PC-9 (cell line): ENCODE measurements at regions not wholly inside any gene's neighbourhood (a gene's known extent, or its start where the extent isn't known, plus 50 kb on each side); places are given as distances from the start of the nearest gene placed in this dataset.

Experiments
- BruUV-seq: library from RNA; stranded (reverse); fragments of 400-500 nt; replicated peaks from 2 replicates; lab custom pipeline; 2021; lab: Mats Ljungman, UMichigan
- CTCF ChIA-PET: fragments of 300-600 bp; sonication (Branson Sonifier 250); formaldehyde crosslinking; loops from one replicate; lab custom pipeline; 2022; ENCODE audit warnings: antibody characterized with exemption; lab: Charles Lee
- POLR2A ChIA-PET: fragments of 300-600 bp; sonication (Branson Sonifier 250); formaldehyde crosslinking; loops from one replicate; lab custom pipeline; 2022; ENCODE audit warnings: antibody characterized with exemption; ENCODE audit not compliant: unreplicated experiment; lab: Charles Lee
- DNase-seq, 2 experiments: peaks; one replicate each; pipeline versions ENCODE4 v3.0.0 to v3.0.0-alpha.2; 2015 to 2022; ENCODE audit warnings: mixed read lengths in 1 of 2
- H2AFZ ChIP-seq: fragments of 200-600 bp; sonication (generic); 2 replicates; pipeline ENCODE4 v1.8.1; 2017; ENCODE audit warnings: antibody characterized with exemption
- H3F3A ChIP-seq: fragments of 200-600 bp; sonication (generic); 2 replicates; pipeline ENCODE4 v1.8.1; 2017; ENCODE audit warnings: antibody characterized with exemption, mild to moderate bottlenecking, low read depth; ENCODE audit not compliant: insufficient read depth
- H3K27ac ChIP-seq: fragments of 200-600 bp; sonication (generic); 2 replicates; pipeline ENCODE4 v1.6.1; 2016; ENCODE audit warnings: mixed run types
- H3K27me3 ChIP-seq: fragments of 200-600 bp; sonication (generic); 2 replicates; pipeline ENCODE4 v1.6.1; 2016; ENCODE audit warnings: low read depth, mixed run types; ENCODE audit not compliant: insufficient read depth
- H3K36me3 ChIP-seq: fragments of 200-600 bp; sonication (generic); 2 replicates; pipeline ENCODE4 v1.6.1; 2016; ENCODE audit warnings: low read depth, mixed run types
- H3K4me1 ChIP-seq: fragments of 200-600 bp; sonication (generic); replicated peaks from 2 replicates; pipeline ENCODE4 v1.6.1; 2016; ENCODE audit warnings: mixed run types; ENCODE audit not compliant: insufficient read depth
- H3K4me2 ChIP-seq: fragments of 200-600 bp; sonication (generic); 2 replicates; pipeline ENCODE4 v1.6.1; 2017; ENCODE audit warnings: mixed run types
- H3K4me3 ChIP-seq: fragments of 200-600 bp; sonication (generic); 2 replicates; pipeline ENCODE4 v1.6.1; 2016; ENCODE audit warnings: mixed run types
- H3K79me2 ChIP-seq: fragments of 200-600 bp; sonication (generic); 2 replicates; pipeline ENCODE4 v1.6.1; 2017; ENCODE audit warnings: low read depth, mixed run types
- H3K9me2 ChIP-seq: fragments of 200-600 bp; sonication (generic); 2 replicates; pipeline ENCODE4 v1.8.1; 2017; ENCODE audit warnings: mild to moderate bottlenecking; ENCODE audit not compliant: insufficient read depth
- H3K9me3 ChIP-seq: fragments of 200-600 bp; sonication (generic); 2 replicates; pipeline ENCODE4 v1.8.1; 2016; ENCODE audit warnings: low read depth; ENCODE audit not compliant: insufficient read depth
- H4K20me1 ChIP-seq: fragments of 200-600 bp; sonication (generic); 2 replicates; pipeline ENCODE4 v1.8.1; 2017; ENCODE audit not compliant: insufficient read depth
- EZH2 ChIP-seq: fragments of 200-600 bp; sonication (generic); IDR thresholded peaks from 2 replicates; pipeline ENCODE4 v1.8.0; 2017; ENCODE audit warnings: antibody characterized with exemption, low read depth
- intact Hi-C: fragments of 100-400 bp; cut with micrococcal nuclease; formaldehyde crosslinking; loops from one replicate; pipeline ENCODE4 v1.10.0; 2022; ENCODE audit not compliant: unreplicated experiment
- TF ChIP-seq, protein P1 (sequence below): fragments of 200-600 bp; sonication (generic); conservative IDR thresholded peaks from 2 replicates; pipeline ENCODE4 v1.6.1; 2017; ENCODE audit warnings: mixed run types, antibody characterized with exemption, mild to moderate bottlenecking, moderate library complexity

DNA sequence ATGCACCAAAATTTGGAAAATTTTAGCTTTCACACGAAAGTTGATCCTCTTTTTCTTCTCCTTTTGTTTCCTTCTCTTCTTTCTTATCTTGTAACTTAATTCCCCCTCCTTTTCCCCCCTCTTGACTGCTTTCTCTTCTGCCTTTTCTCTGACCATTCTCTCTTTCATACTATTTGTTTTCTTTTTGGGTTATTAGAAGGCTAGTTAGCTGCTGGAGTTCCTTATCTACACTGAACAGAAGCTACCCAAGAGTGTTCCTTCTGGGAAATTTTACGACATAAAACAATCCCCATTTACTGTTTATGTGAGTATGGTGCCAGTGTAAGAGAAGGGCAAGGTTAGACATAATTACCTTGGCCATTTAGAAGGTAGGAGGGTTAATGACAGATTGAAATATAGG lies 218.4 kb upstream of the DTNA start:
- Histone ChIP-seq H3K4me1 (no peaks in the 10 kb centered on the region), H3K9me3 (no peaks in the 10 kb centered on the region), H3K27ac (no peak overlapping the region), H3K9me2 (no peaks in the 10 kb centered on the region), H3K36me3 (no peaks in the 10 kb centered on the region), H3K79me2 (no peaks in the 10 kb centered on the region), H3K27me3 (peaks cover 3% of the 10 kb centered on the region; the same call in 1 of the 2 replicates), H4K20me1 (no peaks in the 10 kb centered on the region), H3K4me2 (no peak overlapping the region), H3F3A (no peaks in the 10 kb centered on the region), H2AFZ (no peak overlapping the region), H3K4me3 (no peak overlapping the region)
- intact Hi-C loops, result no loop called here
- CTCF ChIA-PET, result no interaction called here
- no TSS peak for BruUV-seq
- POLR2A ChIA-PET, result no interaction called here
- TF ChIP-seq EZH2, result no peak
- TF ChIP-seq, protein P1, sequence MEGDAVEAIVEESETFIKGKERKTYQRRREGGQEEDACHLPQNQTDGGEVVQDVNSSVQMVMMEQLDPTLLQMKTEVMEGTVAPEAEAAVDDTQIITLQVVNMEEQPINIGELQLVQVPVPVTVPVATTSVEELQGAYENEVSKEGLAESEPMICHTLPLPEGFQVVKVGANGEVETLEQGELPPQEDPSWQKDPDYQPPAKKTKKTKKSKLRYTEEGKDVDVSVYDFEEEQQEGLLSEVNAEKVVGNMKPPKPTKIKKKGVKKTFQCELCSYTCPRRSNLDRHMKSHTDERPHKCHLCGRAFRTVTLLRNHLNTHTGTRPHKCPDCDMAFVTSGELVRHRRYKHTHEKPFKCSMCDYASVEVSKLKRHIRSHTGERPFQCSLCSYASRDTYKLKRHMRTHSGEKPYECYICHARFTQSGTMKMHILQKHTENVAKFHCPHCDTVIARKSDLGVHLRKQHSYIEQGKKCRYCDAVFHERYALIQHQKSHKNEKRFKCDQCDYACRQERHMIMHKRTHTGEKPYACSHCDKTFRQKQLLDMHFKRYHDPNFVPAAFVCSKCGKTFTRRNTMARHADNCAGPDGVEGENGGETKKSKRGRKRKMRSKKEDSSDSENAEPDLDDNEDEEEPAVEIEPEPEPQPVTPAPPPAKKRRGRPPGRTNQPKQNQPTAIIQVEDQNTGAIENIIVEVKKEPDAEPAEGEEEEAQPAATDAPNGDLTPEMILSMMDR, result no peak
- no peak for DNase-seq

DNA sequence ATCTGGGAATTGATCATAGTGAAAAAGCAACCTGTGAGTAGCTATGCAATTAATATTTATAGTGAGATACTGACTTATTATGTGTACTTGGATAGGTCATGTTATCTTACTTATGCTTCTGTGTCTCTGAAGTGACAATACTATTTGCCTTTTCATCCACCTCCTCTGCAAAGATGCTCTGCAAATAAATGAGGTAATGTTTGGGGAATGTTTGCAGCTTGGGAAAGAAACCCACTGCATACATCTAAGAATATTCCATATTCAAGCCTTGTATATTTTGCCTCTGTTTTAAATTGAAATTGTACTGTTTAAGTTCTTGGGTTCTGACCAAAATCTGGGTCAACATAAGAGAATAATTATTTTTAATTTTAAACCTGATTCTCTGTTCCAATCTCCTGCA lies 217.4 kb upstream of the DTNA start:
- no peak overlapping the region for H3K27ac ChIP-seq
- H2AFZ ChIP-seq, result no peak overlapping the region
- POLR2A ChIA-PET, result no interaction called here
- DNase-seq, result no peak
- no peaks in the 10 kb centered on the region for H3K36me3 ChIP-seq
- no peaks in the 10 kb centered on the region for H3K9me2 ChIP-seq
- TF ChIP-seq EZH2, result no peak
- TF ChIP-seq, protein P1, result no peak
- CTCF ChIA-PET, result no interaction called here
- peak overlapping the region; percentile 47; the same call in 1 of the 2 replicates for H3K4me2 ChIP-seq
- intact Hi-C loops, result no loop called here
- no peaks in the 10 kb centered on the region for H3K9me3 ChIP-seq
- no TSS peak for BruUV-seq
- H3F3A ChIP-seq, result no peaks in the 10 kb centered on the region
- peaks cover 3% of the 10 kb centered on the region; the same call in 1 of the 2 replicates for H3K27me3 ChIP-seq
- H4K20me1 ChIP-seq, result no peaks in the 10 kb centered on the region
- H3K79me2 ChIP-seq, result no peaks in the 10 kb centered on the region
- H3K4me3 ChIP-seq, result peak overlapping the region; percentile 39; the same call in 1 of the 2 replicates
- H3K4me1 ChIP-seq, result no peaks in the 10 kb centered on the region

DNA sequence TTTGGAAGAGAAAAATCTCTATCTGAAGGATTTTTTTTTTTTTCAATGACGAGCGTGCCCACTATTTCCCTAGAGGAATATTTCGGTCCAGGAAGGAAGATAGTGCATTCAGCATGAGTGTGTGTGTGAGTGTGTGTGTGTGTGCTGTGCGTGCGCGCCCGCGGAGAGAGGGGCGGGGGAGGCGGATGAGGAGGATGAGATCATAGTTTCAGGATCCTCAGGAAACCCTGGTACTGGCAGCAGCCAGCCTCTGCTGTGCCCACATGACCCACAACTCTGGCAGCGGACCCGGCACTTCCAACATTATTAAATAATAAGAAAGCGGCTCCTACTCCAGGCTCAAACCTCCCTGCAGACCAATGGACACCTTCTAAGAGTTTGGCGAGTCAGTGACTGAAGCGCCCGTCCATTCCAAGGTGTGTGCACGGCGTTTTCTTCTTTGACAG lies 217.0 kb upstream of the DTNA start:
- Histone ChIP-seq H4K20me1 (no peaks in the 10 kb centered on the region), H3K4me2 (peak overlapping the region; percentile 47), H3K27me3 (peaks cover 3% of the 10 kb centered on the region; the same call in 1 of the 2 replicates), H3K4me3 (peak overlapping the region; percentile 39; the same call in 1 of the 2 replicates), H2AFZ (no peak overlapping the region), H3K27ac (no peak overlapping the region), H3K79me2 (no peaks in the 10 kb centered on the region), H3F3A (no peaks in the 10 kb centered on the region), H3K4me1 (no peaks in the 10 kb centered on the region), H3K9me3 (no peaks in the 10 kb centered on the region), H3K9me2 (no peaks in the 10 kb centered on the region), H3K36me3 (no peaks in the 10 kb centered on the region)
- CTCF ChIA-PET, result no interaction called here
- intact Hi-C loops, result no loop called here
- POLR2A ChIA-PET, result no interaction called here
- TF ChIP-seq, protein P1, result no peak
- TF ChIP-seq EZH2, result no peak
- no TSS peak for BruUV-seq
- DNase-seq, result peak; percentile 1 to 38
